ENCODE measurements at regions not wholly inside any gene's neighbourhood (a gene's known extent, or its start where the extent isn't known, plus 50 kb on each side); places are given as distances from the start of the nearest gene placed in this dataset.

GRCh38 chr12:4223273-4223845 is 50.2 kb upstream of the CCND2 start:
- no peak for DNase-seq

- DNase-seq = no peak
Observed at GRCh38 chr12:4221258-4221620, 52.3 kb upstream of the CCND2 start.

- DNase-seq = no peak
Observed at GRCh38 chr12:4220536-4221257, 52.9 kb upstream of the CCND2 start.

GRCh38 chr12:4217091-4217490 is 56.5 kb upstream of the CCND2 start:
- DNase-seq = no peak

- DNase-seq = no peak
Observed at GRCh38 chr12:4216187-4216927, 57.2 kb upstream of the CCND2 start.

- DNase-seq = no peak
Observed at GRCh38 chr12:4215229-4216186, 58.1 kb upstream of the CCND2 start.

GRCh38 chr12:4214877-4215228 is 58.7 kb upstream of the CCND2 start:
- no peak for DNase-seq

- no peak for DNase-seq
Observed at GRCh38 chr12:4213471-4213870, 60.1 kb upstream of the CCND2 start.

GRCh38 chr12:4212845-4213244 is 60.7 kb upstream of the CCND2 start:
- DNase-seq = no peak

- no peak for DNase-seq
Observed at GRCh38 chr12:4211372-4211771, 62.2 kb upstream of the CCND2 start.

- no peak for DNase-seq
Observed at GRCh38 chr12:4210183-4210582, 63.4 kb upstream of the CCND2 start.

- no peak for DNase-seq
Observed at GRCh38 chr12:4206470-4206869, 67.1 kb upstream of the CCND2 start.

- no peak for DNase-seq
Observed at GRCh38 chr12:4203772-4204376, 69.7 kb upstream of the CCND2 start.

- DNase-seq = no peak
Observed at GRCh38 chr12:4202918-4203317, 70.6 kb upstream of the CCND2 start.

- DNase-seq = no peak
Observed at GRCh38 chr12:4202487-4202886, 71.1 kb upstream of the CCND2 start.

- no peak for DNase-seq
Observed at GRCh38 chr12:4201333-4202100, 72.0 kb upstream of the CCND2 start.

- no peak for DNase-seq
Observed at GRCh38 chr12:4197922-4198763, 75.4 kb upstream of the CCND2 start.

GRCh38 chr12:4196805-4197420 is 76.6 kb upstream of the CCND2 start:
- DNase-seq = no peak

- DNase-seq = no peak
Observed at GRCh38 chr12:4194668-4195067, 78.9 kb upstream of the CCND2 start.

- no peak for DNase-seq
Observed at GRCh38 chr12:4193821-4194220, 79.7 kb upstream of the CCND2 start.

GRCh38 chr12:4191642-4192041 is 81.9 kb upstream of the CCND2 start:
- DNase-seq = no peak
